Renal pelvis (tissue), 1 donor: ENCODE measurements at regions not wholly inside any gene's neighbourhood (a gene's known extent, or its start where the extent isn't known, plus 50 kb on each side); places are given as distances from the start of the nearest gene placed in this dataset.

Experiments used
- DNase-seq: peaks from one replicate; pipeline ENCODE4 v3.0.0-alpha.2; 2013

DNA sequence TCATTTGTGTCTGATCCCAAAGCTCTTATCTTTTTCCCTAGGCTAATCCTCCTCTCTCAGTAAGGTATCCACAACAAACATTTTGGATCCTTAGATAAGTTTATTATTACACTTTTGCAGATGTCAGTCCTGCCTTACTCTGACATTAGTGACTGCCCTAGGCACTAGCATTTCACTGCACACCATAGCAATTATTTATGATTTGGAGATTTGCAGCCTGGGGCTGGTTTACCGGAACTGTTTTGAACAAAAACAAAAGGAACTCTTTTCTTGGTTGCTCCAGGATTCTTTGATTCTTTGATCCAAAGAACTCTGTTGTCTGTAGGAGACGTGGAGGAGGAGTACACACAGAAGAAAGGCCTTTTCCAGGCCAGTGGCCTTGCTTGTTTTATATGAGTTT, 80.4 kb downstream of the EDNRB start:
- DNase-seq = no peak

DNA sequence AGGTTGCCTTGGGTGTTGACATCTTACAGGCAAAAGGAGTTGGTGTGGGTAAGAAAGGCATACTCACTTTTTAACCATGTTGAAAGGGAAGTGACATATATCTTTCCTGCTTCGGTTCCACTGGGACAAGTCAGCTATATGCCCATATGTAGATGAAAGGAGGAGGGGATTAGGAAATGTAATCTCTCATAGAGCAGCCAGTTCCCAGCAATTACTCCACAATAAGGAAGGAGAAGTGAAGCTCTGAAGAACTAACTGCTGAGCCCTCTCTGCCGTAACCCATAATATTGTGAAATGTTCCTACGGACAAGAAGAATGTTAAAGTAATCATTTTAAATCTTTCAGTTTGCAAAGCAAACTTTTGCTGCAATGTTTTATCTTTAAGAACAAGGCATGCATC, 82.2 kb downstream of the EDNRB start:
- no peak for DNase-seq

DNA sequence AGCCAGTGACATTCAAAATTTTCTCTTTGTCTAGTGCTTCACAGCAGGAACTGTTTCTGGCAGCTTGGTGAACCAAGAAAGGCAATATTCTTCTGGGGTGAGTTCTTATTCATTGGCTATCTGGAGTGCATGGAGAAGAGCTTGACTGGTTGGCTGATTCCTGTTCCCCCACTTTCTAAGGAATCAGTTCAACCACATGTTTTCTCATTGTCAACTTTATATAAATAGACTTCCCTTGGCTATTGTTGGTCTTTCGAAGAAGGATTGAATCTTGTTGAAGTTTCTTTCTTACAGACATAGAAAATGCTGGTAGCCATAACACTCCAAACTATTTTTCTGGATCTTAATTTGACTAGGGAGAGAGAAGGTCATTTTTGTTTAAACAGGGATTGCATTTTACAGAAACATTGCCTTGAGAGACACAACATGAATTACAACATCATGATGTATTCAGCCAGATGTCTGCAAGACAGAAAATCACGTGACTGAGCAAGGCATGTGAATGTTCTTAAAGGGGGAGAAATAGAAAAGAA, 85.2 kb downstream of the EDNRB start:
- peak; percentile 19 for DNase-seq

DNA sequence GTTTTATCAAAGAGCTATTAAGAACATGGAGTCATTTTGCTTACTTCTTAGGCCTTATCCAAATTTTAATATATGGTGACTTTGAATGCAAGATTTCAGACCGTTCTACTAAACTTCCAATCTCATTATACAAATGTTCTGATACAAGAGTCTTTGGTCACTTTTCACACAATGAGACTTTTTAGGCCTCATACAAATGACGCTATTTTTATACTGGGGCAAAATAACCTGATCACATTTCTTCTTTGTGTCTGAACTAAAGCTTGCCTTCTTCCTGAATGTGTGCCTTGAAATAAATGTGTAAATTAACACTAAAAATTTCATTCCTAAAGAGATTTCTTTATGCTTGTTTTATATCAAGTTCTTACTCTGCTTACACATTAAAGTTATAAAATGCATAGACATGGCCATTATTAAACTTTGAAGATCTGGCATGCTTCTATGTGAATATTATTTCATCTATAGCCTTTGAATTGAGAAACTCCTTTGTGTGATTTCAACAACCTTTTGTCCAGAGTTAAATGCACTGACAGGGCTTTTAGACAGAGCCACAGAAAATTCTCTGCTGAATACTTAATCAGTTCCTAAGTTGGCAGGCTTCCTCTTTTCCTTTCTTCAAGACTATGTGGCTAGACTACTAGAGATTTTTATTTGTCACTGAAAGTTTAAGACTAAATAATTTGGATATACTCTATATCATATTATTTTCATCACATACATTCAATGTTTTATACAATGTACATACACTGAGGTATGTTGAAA, 86.1 kb downstream of the EDNRB start:
- DNase-seq = no peak

DNA sequence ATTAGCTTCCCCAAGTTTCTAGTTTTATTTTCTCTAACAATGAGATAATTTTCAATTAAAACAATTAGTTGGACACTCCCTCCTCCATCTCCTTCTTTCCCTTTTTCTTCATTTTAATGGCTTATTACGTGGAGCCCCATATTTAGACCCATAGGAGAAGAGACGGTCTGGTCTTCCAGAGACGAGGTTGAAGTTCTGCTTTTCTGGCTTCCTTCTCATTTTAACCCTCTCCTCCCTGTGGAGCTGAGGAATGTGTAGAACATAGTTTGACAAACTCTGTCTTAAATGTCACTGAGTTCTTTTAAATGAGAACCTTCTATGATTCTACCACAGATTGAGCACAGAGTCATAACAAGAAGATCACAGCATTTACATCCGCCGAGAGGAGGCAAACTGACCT, 86.8 kb downstream of the EDNRB start:
- no peak for DNase-seq

DNA sequence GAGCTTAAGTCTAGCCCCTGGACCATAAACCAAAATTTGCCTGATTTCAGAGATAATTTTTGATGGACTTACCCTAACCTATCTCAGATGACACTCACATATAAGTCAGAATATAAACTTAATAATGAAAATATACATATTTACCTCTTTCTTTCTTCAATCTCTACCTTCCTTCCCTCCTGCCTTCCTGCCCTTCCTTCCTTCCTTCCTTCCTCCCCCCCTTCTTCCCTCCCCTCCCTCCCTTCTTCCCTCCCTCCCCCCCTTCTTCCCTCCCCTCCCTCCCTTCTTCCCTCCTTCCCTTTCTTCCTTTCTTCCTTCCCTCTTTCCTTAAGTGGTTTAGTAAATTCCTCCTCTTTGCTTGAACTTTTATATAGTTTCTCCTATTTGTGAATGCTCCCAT, 88.7 kb downstream of the EDNRB start:
- DNase-seq = no peak

DNA sequence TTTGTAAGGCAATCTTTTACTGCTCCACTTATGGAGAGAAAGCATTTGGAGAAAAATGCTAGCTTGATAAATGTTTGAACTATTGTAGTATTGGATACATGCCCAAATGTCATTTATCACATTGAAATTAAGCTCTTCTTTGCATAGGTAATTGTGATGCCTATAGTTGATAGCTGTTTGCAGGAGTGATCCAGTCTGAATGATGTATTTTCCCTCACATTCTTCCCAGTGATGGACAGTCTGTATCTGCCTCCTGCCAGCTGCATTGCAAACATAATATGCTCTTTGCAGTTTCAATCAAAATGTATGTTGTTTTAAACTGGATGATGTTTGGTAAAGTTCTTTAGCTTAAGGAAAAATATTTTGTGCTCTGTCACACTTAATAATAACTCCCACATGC, 89.8 kb downstream of the EDNRB start:
- DNase-seq = no peak

DNA sequence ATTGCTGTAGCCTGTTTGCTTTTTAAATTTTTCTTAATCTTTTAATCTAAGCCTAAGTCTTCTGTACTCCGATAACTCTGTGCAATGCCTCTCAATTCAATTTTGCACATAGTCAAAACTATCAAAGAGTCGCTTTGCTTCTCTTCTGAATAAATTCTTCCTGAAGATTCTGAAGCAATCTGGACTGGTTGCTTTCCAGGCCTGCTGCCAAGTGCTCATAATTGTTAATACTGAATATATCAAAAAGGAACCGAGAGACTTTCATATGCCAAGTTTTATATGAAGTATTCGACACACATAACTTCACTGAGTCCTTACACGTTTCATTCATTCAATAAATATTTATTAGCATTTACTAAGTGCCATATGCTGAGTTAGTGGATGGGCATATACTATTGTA, 91.3 kb downstream of the EDNRB start:
- DNase-seq = no peak

DNA sequence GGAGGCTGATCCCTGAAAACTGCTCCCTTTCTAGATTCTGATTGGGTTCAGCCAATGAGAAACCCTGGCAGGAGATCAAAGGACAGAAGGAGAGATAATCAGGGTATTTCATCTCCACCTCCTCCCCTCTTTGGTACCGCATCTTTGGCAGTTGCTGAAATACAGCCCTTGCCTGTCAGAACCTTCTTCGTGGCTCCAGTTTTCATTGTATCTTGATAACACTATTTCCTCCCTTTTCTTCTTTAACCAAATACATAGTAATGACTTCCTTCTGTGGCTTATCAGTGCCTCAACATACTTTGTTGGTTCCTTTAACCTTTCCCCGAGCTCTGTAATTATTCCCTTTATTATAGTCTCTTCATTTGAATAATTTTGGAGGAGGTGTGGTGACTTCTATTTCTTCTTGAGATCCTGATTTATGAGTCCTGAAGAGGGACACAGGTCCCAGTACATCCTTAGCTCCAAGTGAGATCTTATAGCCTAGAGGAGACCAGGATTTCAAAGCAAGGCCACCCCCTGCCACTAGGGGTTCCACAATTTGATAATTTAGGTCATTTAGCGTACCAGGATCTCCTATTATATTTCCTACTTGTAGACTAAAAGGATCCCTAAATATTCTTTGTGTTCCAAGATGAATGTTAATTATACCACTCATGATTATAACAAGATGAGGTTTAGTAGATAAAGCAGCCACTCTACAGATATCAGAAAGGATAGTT, 98.0 kb downstream of the EDNRB start:
- DNase-seq = no peak

DNA sequence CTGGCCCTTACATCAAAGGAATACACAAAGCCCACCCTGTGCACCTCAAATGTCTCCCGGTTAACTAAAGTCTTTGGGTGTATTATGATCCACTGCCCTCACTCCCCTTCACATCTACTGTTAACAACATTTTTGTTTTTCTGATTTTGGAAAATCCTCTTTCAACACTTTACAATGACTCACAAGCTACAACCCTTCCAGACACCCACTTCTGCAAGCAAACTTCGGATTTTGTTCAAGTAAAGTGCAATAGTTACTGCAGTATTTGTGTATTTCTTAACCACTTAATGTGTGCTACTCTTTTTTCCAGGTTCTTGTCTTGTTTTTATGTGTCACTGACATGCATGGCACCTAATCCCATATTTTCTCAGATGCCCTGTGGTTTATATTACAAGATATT, 101.1 kb downstream of the EDNRB start:
- no peak for DNase-seq

DNA sequence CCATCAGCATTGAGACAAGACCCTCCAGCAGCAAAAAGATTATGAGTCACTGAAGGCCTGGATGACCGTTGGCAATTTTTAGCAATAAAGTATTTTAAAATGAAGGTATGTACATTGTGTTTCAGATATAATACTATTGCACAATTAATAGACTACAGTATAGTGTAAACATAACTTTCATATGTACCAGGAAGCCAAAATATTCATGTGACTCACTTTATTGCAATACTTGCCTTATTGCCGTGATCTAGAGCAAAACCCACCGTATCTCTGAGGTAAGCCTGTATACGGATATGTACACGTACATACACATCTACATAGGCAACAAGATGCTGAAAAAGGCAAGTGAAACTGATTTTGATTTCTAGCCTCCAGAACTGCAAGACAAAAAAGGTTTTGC, 103.3 kb downstream of the EDNRB start:
- no peak for DNase-seq
